GM23338 (cell line): ENCODE measurements at regions not wholly inside any gene's neighbourhood (a gene's known extent, or its start where the extent isn't known, plus 50 kb on each side); places are given as distances from the start of the nearest gene placed in this dataset.

Experiments used
- ATAC-seq: fragments of 200-7000 bp; cut with Tn5 transposase; 3 replicates; pipeline ENCODE4 v1.9.1; 2020
- DNase-seq: peaks from one replicate; pipeline ENCODE4 v3.0.0-alpha.2; 2015; ENCODE audit warnings: low spot score
- H2AFZ ChIP-seq: fragments of 200-600 bp; sonication (generic); 2 replicates; pipeline ENCODE4 v1.8.0; 2016; ENCODE audit warnings: antibody characterized with exemption, mild to moderate bottlenecking, moderate library complexity
- H3F3A ChIP-seq: fragments of 200-600 bp; sonication (generic); replicated peaks from 2 replicates; pipeline ENCODE4 v1.8.0; 2017; ENCODE audit warnings: antibody characterized with exemption, mixed run types, low read depth
- H3K27ac ChIP-seq: fragments of 200-600 bp; sonication (generic); 2 replicates; pipeline ENCODE4 v1.6.1; 2016; ENCODE audit warnings: low read depth
- H3K27me3 ChIP-seq: fragments of 200-600 bp; sonication (generic); 2 replicates; pipeline ENCODE4 v1.8.0; 2016; ENCODE audit warnings: mild to moderate bottlenecking, mixed run types, moderate library complexity; ENCODE audit not compliant: insufficient read depth
- H3K36me3 ChIP-seq: fragments of 200-600 bp; sonication (generic); 2 replicates; pipeline ENCODE4 v1.8.0; 2016; ENCODE audit warnings: mild to moderate bottlenecking; ENCODE audit not compliant: insufficient read depth
- H3K4me1 ChIP-seq: fragments of 200-600 bp; sonication (generic); 2 replicates; pipeline ENCODE4 v1.8.0; 2016; ENCODE audit warnings: mild to moderate bottlenecking, moderate library complexity; ENCODE audit not compliant: insufficient read depth
- H3K4me2 ChIP-seq: fragments of 200-600 bp; sonication (generic); 2 replicates; pipeline ENCODE4 v1.7.1; 2017; ENCODE audit warnings: mixed run types
- H3K4me3 ChIP-seq: fragments of 200-600 bp; sonication (generic); 2 replicates; pipeline ENCODE4 v1.6.1; 2016; ENCODE audit warnings: mixed run types
- H3K79me2 ChIP-seq: fragments of 200-600 bp; sonication (generic); replicated peaks from 2 replicates; pipeline ENCODE4 v1.8.0; 2017; ENCODE audit warnings: mild to moderate bottlenecking; ENCODE audit not compliant: insufficient read depth
- H3K9me2 ChIP-seq: fragments of 200-600 bp; sonication (generic); 2 replicates; pipeline ENCODE4 v1.8.0; 2017; ENCODE audit not compliant: insufficient read depth
- H4K20me1 ChIP-seq: fragments of 200-600 bp; sonication (generic); replicated peaks from 2 replicates; pipeline ENCODE4 v1.8.0; 2017; ENCODE audit warnings: mild to moderate bottlenecking; ENCODE audit not compliant: insufficient read depth
- H3K27ac Mint-ChIP-seq: 2 replicates; pipeline ENCODE4 v1.8.0; 2020; ENCODE audit warnings: inconsistent platforms, mild to moderate bottlenecking, moderate library complexity, mixed read lengths
- H3K27me3 Mint-ChIP-seq: 3 replicates; pipeline ENCODE4 v1.8.0; 2022; ENCODE audit warnings: low read depth, mild to moderate bottlenecking, moderate library complexity, mixed read lengths, inconsistent platforms; ENCODE audit not compliant: insufficient read depth, poor library complexity
- H3K36me3 Mint-ChIP-seq: 3 replicates; pipeline ENCODE4 v1.8.0; 2021; ENCODE audit warnings: low read depth, mild to moderate bottlenecking, inconsistent platforms, moderate library complexity, mixed read lengths
- H3K4me1 Mint-ChIP-seq: 3 replicates; pipeline ENCODE4 v1.8.0; 2020; ENCODE audit warnings: mild to moderate bottlenecking, inconsistent platforms, mixed read lengths
- H3K4me3 Mint-ChIP-seq: 3 replicates; pipeline ENCODE4 v1.8.0; 2021; ENCODE audit warnings: moderate library complexity, mild to moderate bottlenecking, inconsistent platforms, mixed read lengths
- H3K9me3 Mint-ChIP-seq: 3 replicates; pipeline ENCODE4 v1.8.0; 2020; ENCODE audit warnings: moderate library complexity, mild to moderate bottlenecking, inconsistent platforms, mixed read lengths
- CTCF ChIP-seq, 2 experiments: fragments of 200-600 bp in 1 of 2; sonication (generic) in 1 of 2; conservative IDR thresholded peaks; 2 replicates each; pipeline versions ENCODE4 v1.5.1 to v1.6.1; 2016 to 2017; ENCODE audit warnings: antibody characterized with exemption in 2 of 2, low read depth in 2 of 2, mild to moderate bottlenecking in 2 of 2, moderate library complexity in 1 of 2
- EZH2 ChIP-seq: fragments of 200-600 bp; sonication (generic); IDR thresholded peaks from one replicate; pipeline ENCODE4 v1.8.0; 2017; ENCODE audit warnings: antibody characterized with exemption, mild to moderate bottlenecking, low read depth; ENCODE audit not compliant: unreplicated experiment
- JUNB ChIP-seq: IDR thresholded peaks from one replicate; pipeline ENCODE4 v1.6.1; 2016; ENCODE audit warnings: antibody characterized with exemption; ENCODE audit not compliant: unreplicated experiment
- STAT1 ChIP-seq: IDR thresholded peaks from one replicate; pipeline ENCODE4 v1.6.1; 2016; ENCODE audit warnings: antibody characterized with exemption; ENCODE audit not compliant: unreplicated experiment
- ZNF331 ChIP-seq: fragments of 250-450 bp; sonication (Bioruptor Pico); IDR thresholded peaks from 2 replicates; pipeline ENCODE4 v1.5.0; 2020; ENCODE audit warnings: low read depth, mild to moderate bottlenecking, moderate library complexity

GRCh38 chr1:222195857-222196256 is 352.0 kb downstream of the HHIPL2 start:
- no peak overlapping the region for H3K4me2 ChIP-seq
- ATAC-seq (no peak), DNase-seq (no peak)
- H3K4me3 Mint-ChIP-seq, result no peak overlapping the region
- H3K36me3 ChIP-seq, result no peaks in the 10 kb centered on the region
- no peaks in the 10 kb centered on the region for H3K4me1 ChIP-seq
- no peak overlapping the region for H3K27ac Mint-ChIP-seq
- no peaks in the 10 kb centered on the region for H3K4me1 Mint-ChIP-seq
- H3K27ac ChIP-seq, result no peak overlapping the region
- H3K79me2 ChIP-seq, result no peaks in the 10 kb centered on the region
- peaks cover 3% of the 10 kb centered on the region; the same call in 2 of the 3 replicates for H3K9me3 Mint-ChIP-seq
- H3K4me3 ChIP-seq, result no peak overlapping the region
- H3K36me3 Mint-ChIP-seq, result no peaks in the 10 kb centered on the region
- no peak overlapping the region for H2AFZ ChIP-seq
- no peaks in the 10 kb centered on the region for H3K27me3 ChIP-seq
- H3F3A ChIP-seq, result no peaks in the 10 kb centered on the region
- peaks cover 4% of the 10 kb centered on the region; the same call in 1 of the 2 replicates for H3K9me2 ChIP-seq
- no peak for TF ChIP-seq EZH2
- TF ChIP-seq CTCF (conservative IDR thresholded peaks at IDR 0.05; ENCODE audit: low read depth in 2 of 2), result no peak
- TF ChIP-seq STAT1, result no peak
- no peaks in the 10 kb centered on the region for H3K27me3 Mint-ChIP-seq
- H4K20me1 ChIP-seq, result no peaks in the 10 kb centered on the region

- Histone ChIP-seq H3K36me3 (no peaks in the 10 kb centered on the region), H3K4me1 (no peaks in the 10 kb centered on the region), H3K4me2 (no peak overlapping the region), H3K27ac (no peak overlapping the region), H4K20me1 (no peaks in the 10 kb centered on the region), H3K79me2 (no peaks in the 10 kb centered on the region), H3K9me2 (peaks cover 3% of the 10 kb centered on the region; the same call in 1 of the 2 replicates), H2AFZ (no peak overlapping the region), H3K27me3 (no peaks in the 10 kb centered on the region), H3F3A (no peaks in the 10 kb centered on the region), H3K4me3 (no peak overlapping the region)
- H3K27me3 Mint-ChIP-seq, result no peaks in the 10 kb centered on the region
- H3K4me3 Mint-ChIP-seq, result no peak overlapping the region
- ATAC-seq (no peak), DNase-seq (no peak)
- H3K27ac Mint-ChIP-seq, result no peak overlapping the region
- no peaks in the 10 kb centered on the region for H3K4me1 Mint-ChIP-seq
- peaks cover 3% of the 10 kb centered on the region; the same call in 2 of the 3 replicates for H3K9me3 Mint-ChIP-seq
- TF ChIP-seq JUNB, result no peak
- no peaks in the 10 kb centered on the region for H3K36me3 Mint-ChIP-seq
Observed at GRCh38 chr1:222189218-222189617, 358.7 kb downstream of the HHIPL2 start.

GRCh38 chr1:222187566-222188332 is 360.2 kb downstream of the HHIPL2 start:
- Mint-ChIP-seq H3K9me3 (peaks cover 3% of the 10 kb centered on the region; the same call in 2 of the 3 replicates), H3K36me3 (no peaks in the 10 kb centered on the region), H3K4me1 (no peaks in the 10 kb centered on the region), H3K27me3 (no peaks in the 10 kb centered on the region), H3K4me3 (no peak overlapping the region), H3K27ac (no peak overlapping the region)
- H3F3A ChIP-seq, result no peaks in the 10 kb centered on the region
- H3K79me2 ChIP-seq, result no peaks in the 10 kb centered on the region
- no peaks in the 10 kb centered on the region for H3K36me3 ChIP-seq
- no peak overlapping the region for H3K27ac ChIP-seq
- H4K20me1 ChIP-seq, result no peaks in the 10 kb centered on the region
- no peak for TF ChIP-seq ZNF331 (CRISPR knock-in tag)
- no peak overlapping the region for H2AFZ ChIP-seq
- ATAC-seq (no peak), DNase-seq (no peak)
- H3K27me3 ChIP-seq, result no peaks in the 10 kb centered on the region
- no peaks in the 10 kb centered on the region for H3K4me1 ChIP-seq
- H3K4me2 ChIP-seq, result no peak overlapping the region
- H3K9me2 ChIP-seq, result peaks cover 3% of the 10 kb centered on the region; the same call in 1 of the 2 replicates
- no peak overlapping the region for H3K4me3 ChIP-seq
